WTC11 (cell line): ENCODE measurements at regions not wholly inside any gene's neighbourhood (a gene's known extent, or its start where the extent isn't known, plus 50 kb on each side); places are given as distances from the start of the nearest gene placed in this dataset.

Experiments
- ATAC-seq: fragments of 200-7000 bp; cut with Tn5 transposase; 2 replicates; pipeline ENCODE4 v1.10.0; 2021; ENCODE audit warnings: mild to moderate bottlenecking, moderate library complexity
- CTCF ChIA-PET: fragments of 300-600 bp; sonication (Branson Sonifier 250); formaldehyde crosslinking; loops from one replicate; lab custom pipeline; 2021; ENCODE audit warnings: antibody characterized with exemption; lab: Charles Lee
- POLR2A ChIA-PET: fragments of 350-600 bp; sonication (Branson Sonifier 250); formaldehyde crosslinking; loops from one replicate; lab custom pipeline; 2021; ENCODE audit warnings: antibody characterized with exemption; lab: Charles Lee
- DNase-seq: peaks from one replicate; pipeline ENCODE4 v3.0.0; 2021; ENCODE audit warnings: low spot score
- H3K27ac Mint-ChIP-seq: 2 replicates; pipeline ENCODE4 v1.8.0; 2021; ENCODE audit warnings: mixed read lengths
- H3K27me3 Mint-ChIP-seq: 2 replicates; pipeline ENCODE4 v1.8.0; 2021; ENCODE audit warnings: low read depth, mild to moderate bottlenecking, moderate library complexity, mixed read lengths
- H3K36me3 Mint-ChIP-seq: 2 replicates; pipeline ENCODE4 v1.8.0; 2021; ENCODE audit warnings: mixed read lengths
- H3K4me1 Mint-ChIP-seq: 2 replicates; pipeline ENCODE4 v1.8.0; 2022; ENCODE audit warnings: mixed read lengths
- H3K4me3 Mint-ChIP-seq: 2 replicates; pipeline ENCODE4 v1.8.0; 2021; ENCODE audit warnings: mild to moderate bottlenecking, moderate library complexity, mixed read lengths
- H3K9me3 Mint-ChIP-seq: 2 replicates; pipeline ENCODE4 v1.8.0; 2021; ENCODE audit warnings: mixed read lengths
- CBFB ChIP-seq: sonication (generic); formaldehyde crosslinking; IDR thresholded peaks from 2 replicates; pipeline ENCODE4 v1.8.1; 2022; ENCODE audit warnings: mild to moderate bottlenecking, low read depth, missing genetic modification reagents
- ESRRA ChIP-seq: sonication (generic); formaldehyde crosslinking; IDR thresholded peaks from 2 replicates; pipeline ENCODE4 v1.8.1; 2022; ENCODE audit warnings: mild to moderate bottlenecking, missing genetic modification reagents, borderline replicate concordance
- NFE2L1 ChIP-seq: sonication (generic); formaldehyde crosslinking; IDR thresholded peaks from 2 replicates; pipeline ENCODE4 v1.8.1; 2023; ENCODE audit warnings: missing genetic modification reagents
- OVOL2 ChIP-seq: fragments of 250-450 bp; sonication (Bioruptor Pico); IDR thresholded peaks from 2 replicates; pipeline ENCODE4 v1.9.0; 2021; ENCODE audit warnings: mild to moderate bottlenecking, borderline replicate concordance
- RORB ChIP-seq: fragments of 250-450 bp; sonication (Bioruptor Pico); IDR thresholded peaks from 2 replicates; pipeline ENCODE4 v1.9.0; 2021; ENCODE audit warnings: mild to moderate bottlenecking
- SMAD4 ChIP-seq: sonication (generic); formaldehyde crosslinking; IDR thresholded peaks from 2 replicates; pipeline ENCODE4 v1.8.0; 2022; ENCODE audit warnings: mild to moderate bottlenecking, missing genetic modification reagents
- SOX15 ChIP-seq: fragments of 250-450 bp; sonication (Bioruptor Pico); IDR thresholded peaks from 2 replicates; pipeline ENCODE4 v1.9.0; 2021; ENCODE audit warnings: mild to moderate bottlenecking
- ZNF219 ChIP-seq: sonication (generic); formaldehyde crosslinking; IDR thresholded peaks from 2 replicates; pipeline ENCODE4 v1.8.0; 2023; ENCODE audit warnings: missing genetic modification reagents, mild to moderate bottlenecking, borderline replicate concordance
- ZNF416 ChIP-seq: fragments of 250-450 bp; sonication (Bioruptor Pico); IDR thresholded peaks from 2 replicates; pipeline ENCODE4 v1.9.0; 2021; ENCODE audit warnings: mild to moderate bottlenecking, inconsistent platforms
- TF ChIP-seq, protein P1 (sequence below): fragments of 250-450 bp; sonication (Bioruptor Pico); IDR thresholded peaks from 2 replicates; pipeline ENCODE4 v1.9.0; 2021; ENCODE audit warnings: moderate library complexity, mild to moderate bottlenecking, inconsistent platforms, borderline replicate concordance
- TF ChIP-seq, protein P2 (sequence below): fragments of 250-450 bp; sonication (Bioruptor Pico); IDR thresholded peaks from 2 replicates; pipeline ENCODE4 v1.8.0; 2021; ENCODE audit warnings: mild to moderate bottlenecking
- TF ChIP-seq, protein P3 (sequence below): sonication (generic); formaldehyde crosslinking; conservative IDR thresholded peaks from 2 replicates; pipeline ENCODE4 v1.8.1; 2023; ENCODE audit warnings: mild to moderate bottlenecking, low read depth, missing genetic modification reagents, moderate library complexity
- TF ChIP-seq, protein P4 (sequence below): sonication (generic); formaldehyde crosslinking; IDR thresholded peaks from 2 replicates; pipeline ENCODE4 v1.8.0; 2023; ENCODE audit warnings: missing genetic modification reagents
- TF ChIP-seq, protein P5 (sequence below): sonication (generic); formaldehyde crosslinking; IDR thresholded peaks from 2 replicates; pipeline ENCODE4 v1.8.1; 2022; ENCODE audit warnings: low read depth, missing genetic modification reagents, borderline replicate concordance
- TF ChIP-seq, protein P6 (sequence below): sonication (generic); formaldehyde crosslinking; IDR thresholded peaks from 2 replicates; pipeline ENCODE4 v1.8.0; 2023; ENCODE audit warnings: missing genetic modification reagents, mild to moderate bottlenecking, borderline replicate concordance
- TF ChIP-seq, protein P7 (sequence below): sonication (generic); formaldehyde crosslinking; IDR thresholded peaks from 2 replicates; pipeline ENCODE4 v1.8.1; 2022; ENCODE audit warnings: mild to moderate bottlenecking, moderate library complexity, missing genetic modification reagents
- TF ChIP-seq, protein P8 (sequence below): fragments of 200-600 bp; IDR thresholded peaks from 2 replicates; pipeline ENCODE4 v1.8.0; 2022; ENCODE audit warnings: antibody characterized with exemption

DNA sequence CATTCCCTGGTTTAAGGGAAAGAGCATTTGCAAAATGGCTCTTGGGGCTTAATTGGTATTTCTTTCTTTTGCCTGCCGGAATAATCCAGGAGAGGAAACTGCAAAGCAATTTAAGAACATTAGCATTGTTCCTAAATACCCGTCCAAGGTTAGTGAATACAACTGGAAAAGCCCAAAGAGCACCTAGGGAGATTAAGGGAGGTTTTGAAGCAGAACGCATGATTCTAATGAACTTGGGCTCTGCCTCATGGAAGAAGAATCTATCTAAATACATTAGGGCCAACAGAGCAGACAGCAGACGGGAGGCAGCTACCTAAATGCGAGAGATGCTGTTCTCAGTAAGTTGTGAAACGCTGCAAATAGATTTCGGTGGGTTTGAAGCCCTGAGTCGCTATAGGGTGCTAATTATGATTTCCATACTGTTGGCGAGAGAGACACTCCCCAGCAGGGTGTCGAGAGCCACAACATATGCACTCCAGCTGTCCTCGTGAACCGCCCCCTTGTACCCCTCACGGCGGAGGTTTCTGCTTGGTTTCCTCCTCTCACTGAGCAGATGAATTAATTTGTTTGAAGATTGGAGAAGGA, 326.7 kb upstream of the CAMK1G start:
- peaks cover 45% of the 10 kb centered on the region for H3K36me3 Mint-ChIP-seq
- no peak overlapping the region for H3K4me3 Mint-ChIP-seq
- H3K4me1 Mint-ChIP-seq, result no peaks in the 10 kb centered on the region
- ATAC-seq (no peak), DNase-seq (no peak)
- ChIA-PET POLR2A (interaction anchor here (0.6 kb wide), 1 partner anchor 13 kb away, joined by 5 read pairs; no protein-coding TSS in a partner anchor), CTCF (no interaction called here)
- TF ChIP-seq, protein P1, sequence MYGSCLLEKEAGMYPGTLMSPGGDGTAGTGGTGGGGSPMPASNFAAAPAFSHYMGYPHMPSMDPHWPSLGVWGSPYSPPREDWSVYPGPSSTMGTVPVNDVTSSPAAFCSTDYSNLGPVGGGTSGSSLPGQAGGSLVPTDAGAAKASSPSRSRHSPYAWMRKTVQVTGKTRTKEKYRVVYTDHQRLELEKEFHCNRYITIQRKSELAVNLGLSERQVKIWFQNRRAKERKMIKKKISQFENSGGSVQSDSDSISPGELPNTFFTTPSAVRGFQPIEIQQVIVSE (CRISPR knock-in tag), result no peak
- TF ChIP-seq, protein P2, sequence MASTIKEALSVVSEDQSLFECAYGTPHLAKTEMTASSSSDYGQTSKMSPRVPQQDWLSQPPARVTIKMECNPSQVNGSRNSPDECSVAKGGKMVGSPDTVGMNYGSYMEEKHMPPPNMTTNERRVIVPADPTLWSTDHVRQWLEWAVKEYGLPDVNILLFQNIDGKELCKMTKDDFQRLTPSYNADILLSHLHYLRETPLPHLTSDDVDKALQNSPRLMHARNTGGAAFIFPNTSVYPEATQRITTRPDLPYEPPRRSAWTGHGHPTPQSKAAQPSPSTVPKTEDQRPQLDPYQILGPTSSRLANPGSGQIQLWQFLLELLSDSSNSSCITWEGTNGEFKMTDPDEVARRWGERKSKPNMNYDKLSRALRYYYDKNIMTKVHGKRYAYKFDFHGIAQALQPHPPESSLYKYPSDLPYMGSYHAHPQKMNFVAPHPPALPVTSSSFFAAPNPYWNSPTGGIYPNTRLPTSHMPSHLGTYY, result no peak
- TF ChIP-seq RORB (CRISPR knock-in tag) (no peak), SMAD4 (CRISPR knock-in tag) (no peak), ZNF416 (CRISPR knock-in tag) (no peak), NFE2L1 (no peak), CBFB (no peak)
- TF ChIP-seq, protein P3, sequence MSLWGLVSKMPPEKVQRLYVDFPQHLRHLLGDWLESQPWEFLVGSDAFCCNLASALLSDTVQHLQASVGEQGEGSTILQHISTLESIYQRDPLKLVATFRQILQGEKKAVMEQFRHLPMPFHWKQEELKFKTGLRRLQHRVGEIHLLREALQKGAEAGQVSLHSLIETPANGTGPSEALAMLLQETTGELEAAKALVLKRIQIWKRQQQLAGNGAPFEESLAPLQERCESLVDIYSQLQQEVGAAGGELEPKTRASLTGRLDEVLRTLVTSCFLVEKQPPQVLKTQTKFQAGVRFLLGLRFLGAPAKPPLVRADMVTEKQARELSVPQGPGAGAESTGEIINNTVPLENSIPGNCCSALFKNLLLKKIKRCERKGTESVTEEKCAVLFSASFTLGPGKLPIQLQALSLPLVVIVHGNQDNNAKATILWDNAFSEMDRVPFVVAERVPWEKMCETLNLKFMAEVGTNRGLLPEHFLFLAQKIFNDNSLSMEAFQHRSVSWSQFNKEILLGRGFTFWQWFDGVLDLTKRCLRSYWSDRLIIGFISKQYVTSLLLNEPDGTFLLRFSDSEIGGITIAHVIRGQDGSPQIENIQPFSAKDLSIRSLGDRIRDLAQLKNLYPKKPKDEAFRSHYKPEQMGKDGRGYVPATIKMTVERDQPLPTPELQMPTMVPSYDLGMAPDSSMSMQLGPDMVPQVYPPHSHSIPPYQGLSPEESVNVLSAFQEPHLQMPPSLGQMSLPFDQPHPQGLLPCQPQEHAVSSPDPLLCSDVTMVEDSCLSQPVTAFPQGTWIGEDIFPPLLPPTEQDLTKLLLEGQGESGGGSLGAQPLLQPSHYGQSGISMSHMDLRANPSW, result no peak
- TF ChIP-seq, protein P4, sequence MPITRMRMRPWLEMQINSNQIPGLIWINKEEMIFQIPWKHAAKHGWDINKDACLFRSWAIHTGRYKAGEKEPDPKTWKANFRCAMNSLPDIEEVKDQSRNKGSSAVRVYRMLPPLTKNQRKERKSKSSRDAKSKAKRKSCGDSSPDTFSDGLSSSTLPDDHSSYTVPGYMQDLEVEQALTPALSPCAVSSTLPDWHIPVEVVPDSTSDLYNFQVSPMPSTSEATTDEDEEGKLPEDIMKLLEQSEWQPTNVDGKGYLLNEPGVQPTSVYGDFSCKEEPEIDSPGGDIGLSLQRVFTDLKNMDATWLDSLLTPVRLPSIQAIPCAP, result no peak
- TF ChIP-seq, protein P5, sequence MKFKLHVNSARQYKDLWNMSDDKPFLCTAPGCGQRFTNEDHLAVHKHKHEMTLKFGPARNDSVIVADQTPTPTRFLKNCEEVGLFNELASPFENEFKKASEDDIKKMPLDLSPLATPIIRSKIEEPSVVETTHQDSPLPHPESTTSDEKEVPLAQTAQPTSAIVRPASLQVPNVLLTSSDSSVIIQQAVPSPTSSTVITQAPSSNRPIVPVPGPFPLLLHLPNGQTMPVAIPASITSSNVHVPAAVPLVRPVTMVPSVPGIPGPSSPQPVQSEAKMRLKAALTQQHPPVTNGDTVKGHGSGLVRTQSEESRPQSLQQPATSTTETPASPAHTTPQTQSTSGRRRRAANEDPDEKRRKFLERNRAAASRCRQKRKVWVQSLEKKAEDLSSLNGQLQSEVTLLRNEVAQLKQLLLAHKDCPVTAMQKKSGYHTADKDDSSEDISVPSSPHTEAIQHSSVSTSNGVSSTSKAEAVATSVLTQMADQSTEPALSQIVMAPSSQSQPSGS (CRISPR knock-in tag), result no peak
- TF ChIP-seq, protein P6, sequence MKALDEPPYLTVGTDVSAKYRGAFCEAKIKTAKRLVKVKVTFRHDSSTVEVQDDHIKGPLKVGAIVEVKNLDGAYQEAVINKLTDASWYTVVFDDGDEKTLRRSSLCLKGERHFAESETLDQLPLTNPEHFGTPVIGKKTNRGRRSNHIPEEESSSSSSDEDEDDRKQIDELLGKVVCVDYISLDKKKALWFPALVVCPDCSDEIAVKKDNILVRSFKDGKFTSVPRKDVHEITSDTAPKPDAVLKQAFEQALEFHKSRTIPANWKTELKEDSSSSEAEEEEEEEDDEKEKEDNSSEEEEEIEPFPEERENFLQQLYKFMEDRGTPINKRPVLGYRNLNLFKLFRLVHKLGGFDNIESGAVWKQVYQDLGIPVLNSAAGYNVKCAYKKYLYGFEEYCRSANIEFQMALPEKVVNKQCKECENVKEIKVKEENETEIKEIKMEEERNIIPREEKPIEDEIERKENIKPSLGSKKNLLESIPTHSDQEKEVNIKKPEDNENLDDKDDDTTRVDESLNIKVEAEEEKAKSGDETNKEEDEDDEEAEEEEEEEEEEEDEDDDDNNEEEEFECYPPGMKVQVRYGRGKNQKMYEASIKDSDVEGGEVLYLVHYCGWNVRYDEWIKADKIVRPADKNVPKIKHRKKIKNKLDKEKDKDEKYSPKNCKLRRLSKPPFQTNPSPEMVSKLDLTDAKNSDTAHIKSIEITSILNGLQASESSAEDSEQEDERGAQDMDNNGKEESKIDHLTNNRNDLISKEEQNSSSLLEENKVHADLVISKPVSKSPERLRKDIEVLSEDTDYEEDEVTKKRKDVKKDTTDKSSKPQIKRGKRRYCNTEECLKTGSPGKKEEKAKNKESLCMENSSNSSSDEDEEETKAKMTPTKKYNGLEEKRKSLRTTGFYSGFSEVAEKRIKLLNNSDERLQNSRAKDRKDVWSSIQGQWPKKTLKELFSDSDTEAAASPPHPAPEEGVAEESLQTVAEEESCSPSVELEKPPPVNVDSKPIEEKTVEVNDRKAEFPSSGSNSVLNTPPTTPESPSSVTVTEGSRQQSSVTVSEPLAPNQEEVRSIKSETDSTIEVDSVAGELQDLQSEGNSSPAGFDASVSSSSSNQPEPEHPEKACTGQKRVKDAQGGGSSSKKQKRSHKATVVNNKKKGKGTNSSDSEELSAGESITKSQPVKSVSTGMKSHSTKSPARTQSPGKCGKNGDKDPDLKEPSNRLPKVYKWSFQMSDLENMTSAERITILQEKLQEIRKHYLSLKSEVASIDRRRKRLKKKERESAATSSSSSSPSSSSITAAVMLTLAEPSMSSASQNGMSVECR (CRISPR knock-in tag), result no peak
- TF ChIP-seq, protein P7, sequence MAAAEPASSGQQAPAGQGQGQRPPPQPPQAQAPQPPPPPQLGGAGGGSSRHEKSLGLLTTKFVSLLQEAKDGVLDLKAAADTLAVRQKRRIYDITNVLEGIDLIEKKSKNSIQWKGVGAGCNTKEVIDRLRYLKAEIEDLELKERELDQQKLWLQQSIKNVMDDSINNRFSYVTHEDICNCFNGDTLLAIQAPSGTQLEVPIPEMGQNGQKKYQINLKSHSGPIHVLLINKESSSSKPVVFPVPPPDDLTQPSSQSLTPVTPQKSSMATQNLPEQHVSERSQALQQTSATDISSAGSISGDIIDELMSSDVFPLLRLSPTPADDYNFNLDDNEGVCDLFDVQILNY (CRISPR knock-in tag), result no peak
- H3K27me3 Mint-ChIP-seq, result no peaks in the 10 kb centered on the region
- H3K9me3 Mint-ChIP-seq, result peaks cover 62% of the 10 kb centered on the region
- no peak overlapping the region for H3K27ac Mint-ChIP-seq

DNA sequence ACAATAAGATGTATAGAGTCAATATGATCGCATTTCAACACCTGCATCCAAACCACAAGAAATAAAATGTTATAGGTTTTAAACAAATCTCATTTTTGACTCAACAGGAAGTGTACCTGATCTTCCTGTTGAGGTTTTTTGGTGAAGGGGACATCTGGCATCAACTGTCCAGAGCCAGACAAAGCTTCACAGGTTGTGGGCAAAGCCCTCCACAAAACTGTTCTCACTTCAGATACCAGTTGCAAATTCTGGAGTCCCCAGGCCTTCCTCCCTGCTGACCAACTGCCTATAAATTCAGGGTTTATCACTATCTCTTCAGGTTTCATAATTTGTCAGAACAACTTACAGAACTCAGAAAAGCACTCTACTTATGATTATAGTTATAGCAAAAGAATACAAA, 326.1 kb upstream of the CAMK1G start:
- ATAC-seq, result no peak
- TF ChIP-seq SOX15, result no peak
- TF ChIP-seq, protein P8, sequence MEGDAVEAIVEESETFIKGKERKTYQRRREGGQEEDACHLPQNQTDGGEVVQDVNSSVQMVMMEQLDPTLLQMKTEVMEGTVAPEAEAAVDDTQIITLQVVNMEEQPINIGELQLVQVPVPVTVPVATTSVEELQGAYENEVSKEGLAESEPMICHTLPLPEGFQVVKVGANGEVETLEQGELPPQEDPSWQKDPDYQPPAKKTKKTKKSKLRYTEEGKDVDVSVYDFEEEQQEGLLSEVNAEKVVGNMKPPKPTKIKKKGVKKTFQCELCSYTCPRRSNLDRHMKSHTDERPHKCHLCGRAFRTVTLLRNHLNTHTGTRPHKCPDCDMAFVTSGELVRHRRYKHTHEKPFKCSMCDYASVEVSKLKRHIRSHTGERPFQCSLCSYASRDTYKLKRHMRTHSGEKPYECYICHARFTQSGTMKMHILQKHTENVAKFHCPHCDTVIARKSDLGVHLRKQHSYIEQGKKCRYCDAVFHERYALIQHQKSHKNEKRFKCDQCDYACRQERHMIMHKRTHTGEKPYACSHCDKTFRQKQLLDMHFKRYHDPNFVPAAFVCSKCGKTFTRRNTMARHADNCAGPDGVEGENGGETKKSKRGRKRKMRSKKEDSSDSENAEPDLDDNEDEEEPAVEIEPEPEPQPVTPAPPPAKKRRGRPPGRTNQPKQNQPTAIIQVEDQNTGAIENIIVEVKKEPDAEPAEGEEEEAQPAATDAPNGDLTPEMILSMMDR, result no peak
- TF ChIP-seq ESRRA, result no peak
- TF ChIP-seq ZNF219 (CRISPR knock-in tag), result no peak
- TF ChIP-seq, protein P4, result no peak
- no peak for TF ChIP-seq OVOL2

More for the DNA sequence above, 326.1 kb upstream of the CAMK1G start:
- POLR2A ChIA-PET, result interaction anchor here (0.6 kb wide), 1 partner anchor 13 kb away, joined by 5 read pairs; no protein-coding TSS in a partner anchor
- no peak overlapping the region for H3K27ac Mint-ChIP-seq
- CTCF ChIA-PET, result interaction anchor here (1.1 kb wide), 1 partner anchor 256 kb away, joined by 3 read pairs; no protein-coding TSS in a partner anchor
- DNase-seq, result no peak
- peaks cover 64% of the 10 kb centered on the region for H3K9me3 Mint-ChIP-seq
- H3K4me3 Mint-ChIP-seq, result no peak overlapping the region
- peaks cover 45% of the 10 kb centered on the region for H3K36me3 Mint-ChIP-seq
- no peaks in the 10 kb centered on the region for H3K27me3 Mint-ChIP-seq
- H3K4me1 Mint-ChIP-seq, result no peaks in the 10 kb centered on the region
